ENCODE measurements at regions not wholly inside any gene's neighbourhood (a gene's known extent, or its start where the extent isn't known, plus 50 kb on each side); places are given as distances from the start of the nearest gene placed in this dataset.

- no peak for DNase-seq (ENCODE audit: low spot score)
- intact Hi-C loops (cut with micrococcal nuclease; ENCODE audit: unreplicated experiment) = no loop called here
- no peaks in the 10 kb centered on the region for H3K9me3 ChIP-seq (ENCODE audit: low read length)
- BruUV-seq (replicated peaks) = no TSS peak
- ChIA-PET CTCF (ENCODE audit: low intra/inter-chr PET ratio, low total read pairs) (no interaction called here), POLR2A (no interaction called here)
- FAIRE-seq = no peak
- no peak for TF ChIP-seq ATF4 (CRISPR knock-in tag; IDR thresholded peaks at IDR 0.05)
- TF ChIP-seq FUBP1 (CRISPR knock-in tag; IDR thresholded peaks at IDR 0.05; ENCODE audit: borderline replicate concordance) = no peak
- no peak for ATAC-seq
- WGBS (ENCODE audit: low lambda C conversion rate) = 7% methylated on average over 7 of the region's 7 CpGs
- H3K79me2 ChIP-seq (ENCODE audit: insufficient read depth, low read length) = no peaks in the 10 kb centered on the region
- no peak overlapping the region for H3K9ac ChIP-seq (ENCODE audit: insufficient read depth, low read depth, low read length)
- H3K4me2 ChIP-seq (ENCODE audit: low read depth, low read length) = no peak overlapping the region
- H2AFZ ChIP-seq (ENCODE audit: low read length) = no peak overlapping the region
- in situ Hi-C loops (cut with HindIII; ENCODE audit: extremely low pct_ligation_motif_present, low pct_unique_long_range_greater_than_20kb) = no loop called here
- H3K4me1 ChIP-seq (ENCODE audit: insufficient read depth, low read length) = no peaks in the 10 kb centered on the region
- H3K27me3 ChIP-seq (ENCODE audit: control insufficient read depth in 1 of 2, insufficient read depth in 2 of 2, low read length in 2 of 2) = no peaks in the 10 kb centered on the region
- H3K36me3 ChIP-seq (replicated peaks in 1 of 2; ENCODE audit: control insufficient read depth in 1 of 2, insufficient read depth in 2 of 2, low read length in 2 of 2) = no peaks in the 10 kb centered on the region
- no peak overlapping the region for H3K4me3 ChIP-seq (replicated peaks in 1 of 3; ENCODE audit: insufficient read depth in 1 of 3, low read depth in 2 of 3, low read length in 3 of 3)
- no peaks in the 10 kb centered on the region for H4K20me1 ChIP-seq (ENCODE audit: insufficient read depth, low read length)
- no peak overlapping the region for H3K27ac ChIP-seq (ENCODE audit: extremely low read length, insufficient read depth, low read length)
Observed at GRCh38 chr5:24188216-24188925, 456.4 kb downstream of the CDH10 start.

- POLR2A ChIA-PET = no interaction called here
- no peak for TF ChIP-seq ZBTB4 (CRISPR knock-in tag; IDR thresholded peaks at IDR 0.05; ENCODE audit: borderline replicate concordance)
- no peak for TF ChIP-seq MAFF (IDR thresholded peaks at IDR 0.05; ENCODE audit: low read depth, low read length)
- TF ChIP-seq, protein P1, sequence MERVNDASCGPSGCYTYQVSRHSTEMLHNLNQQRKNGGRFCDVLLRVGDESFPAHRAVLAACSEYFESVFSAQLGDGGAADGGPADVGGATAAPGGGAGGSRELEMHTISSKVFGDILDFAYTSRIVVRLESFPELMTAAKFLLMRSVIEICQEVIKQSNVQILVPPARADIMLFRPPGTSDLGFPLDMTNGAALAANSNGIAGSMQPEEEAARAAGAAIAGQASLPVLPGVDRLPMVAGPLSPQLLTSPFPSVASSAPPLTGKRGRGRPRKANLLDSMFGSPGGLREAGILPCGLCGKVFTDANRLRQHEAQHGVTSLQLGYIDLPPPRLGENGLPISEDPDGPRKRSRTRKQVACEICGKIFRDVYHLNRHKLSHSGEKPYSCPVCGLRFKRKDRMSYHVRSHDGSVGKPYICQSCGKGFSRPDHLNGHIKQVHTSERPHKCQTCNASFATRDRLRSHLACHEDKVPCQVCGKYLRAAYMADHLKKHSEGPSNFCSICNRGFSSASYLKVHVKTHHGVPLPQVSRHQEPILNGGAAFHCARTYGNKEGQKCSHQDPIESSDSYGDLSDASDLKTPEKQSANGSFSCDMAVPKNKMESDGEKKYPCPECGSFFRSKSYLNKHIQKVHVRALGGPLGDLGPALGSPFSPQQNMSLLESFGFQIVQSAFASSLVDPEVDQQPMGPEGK (CRISPR knock-in tag; IDR thresholded peaks at IDR 0.05) = no peak
- TF ChIP-seq SP5 (CRISPR knock-in tag; IDR thresholded peaks at IDR 0.05; ENCODE audit: borderline replicate concordance, low read depth) = no peak
Observed at GRCh38 chr5:24196789-24197188, 448.0 kb downstream of the CDH10 start.

More at GRCh38 chr5:24196789-24197188, 448.0 kb downstream of the CDH10 start:
- Histone ChIP-seq H3K4me1 (ENCODE audit: insufficient read depth, low read length) (no peaks in the 10 kb centered on the region), H3K4me3 (replicated peaks in 1 of 3; ENCODE audit: insufficient read depth in 1 of 3, low read depth in 2 of 3, low read length in 3 of 3) (no peak overlapping the region), H3K9ac (ENCODE audit: insufficient read depth, low read depth, low read length) (no peak overlapping the region), H3K27me3 (ENCODE audit: control insufficient read depth in 1 of 2, insufficient read depth in 2 of 2, low read length in 2 of 2) (no peaks in the 10 kb centered on the region), H4K20me1 (ENCODE audit: insufficient read depth, low read length) (no peaks in the 10 kb centered on the region), H3K36me3 (replicated peaks in 1 of 2; ENCODE audit: control insufficient read depth in 1 of 2, insufficient read depth in 2 of 2, low read length in 2 of 2) (no peaks in the 10 kb centered on the region), H3K4me2 (ENCODE audit: low read depth, low read length) (no peak overlapping the region), H2AFZ (ENCODE audit: low read length) (no peak overlapping the region), H3K79me2 (ENCODE audit: insufficient read depth, low read length) (no peaks in the 10 kb centered on the region), H3K9me3 (ENCODE audit: low read length) (peaks cover 18% of the 10 kb centered on the region), H3K27ac (ENCODE audit: extremely low read length, insufficient read depth, low read length) (no peak overlapping the region)
- intact Hi-C loops (cut with micrococcal nuclease; ENCODE audit: unreplicated experiment) = no loop called here
- BruUV-seq (replicated peaks) = no TSS peak
- CTCF ChIA-PET (ENCODE audit: low intra/inter-chr PET ratio, low total read pairs) = no interaction called here
- DNase-seq (ENCODE audit: low spot score) (no peak), FAIRE-seq (no peak), ATAC-seq (no peak)
- 0% methylated on average over 2 of the region's 2 CpGs for WGBS (ENCODE audit: low lambda C conversion rate)
- in situ Hi-C loops (cut with HindIII; ENCODE audit: extremely low pct_ligation_motif_present, low pct_unique_long_range_greater_than_20kb) = no loop called here

Measured in HepG2 (cell line).